Cardiac muscle cell (in vitro differentiated cells and primary cell): ENCODE measurements at regions not wholly inside any gene's neighbourhood (a gene's known extent, or its start where the extent isn't known, plus 50 kb on each side); places are given as distances from the start of the nearest gene placed in this dataset.

Experiments
- DNase-seq, 2 donors: peaks; one replicate each; pipeline versions ENCODE4 v3.0.0 to v3.0.0-alpha.2; 2010 to 2017; ENCODE audit warnings: low read depth in 1 of 2, low spot score in 1 of 2
- H3K27ac ChIP-seq: fragments of 200-600 bp; sonication (generic); 2 replicates; pipeline ENCODE4 v1.5.1; 2016
- H3K27me3 ChIP-seq: fragments of 200-600 bp; sonication (generic); 2 replicates; pipeline ENCODE4 v1.6.0; 2016; ENCODE audit warnings: control low read depth
- H3K36me3 ChIP-seq: fragments of 200-600 bp; sonication (generic); 2 replicates; pipeline ENCODE4 v1.5.1; 2016; ENCODE audit warnings: control low read depth
- H3K4me1 ChIP-seq: fragments of 200-600 bp; sonication (generic); 2 replicates; pipeline ENCODE4 v1.8.1; 2017; ENCODE audit warnings: low read depth, mild to moderate bottlenecking, mixed run types
- H3K4me3 ChIP-seq: fragments of 200-600 bp; sonication (generic); 2 replicates; pipeline ENCODE4 v1.5.1; 2016; ENCODE audit warnings: mild to moderate bottlenecking
- H3K9me3 ChIP-seq: fragments of 200-600 bp; sonication (generic); 2 replicates; pipeline ENCODE4 v1.5.1; 2017; ENCODE audit warnings: low read depth, mild to moderate bottlenecking, control low read depth
- CTCF ChIP-seq: IDR thresholded peaks from 2 replicates; pipeline ENCODE4 v1.5.1; 2012; ENCODE audit warnings: low read depth, mild to moderate bottlenecking, low read length

- H3K4me1 ChIP-seq: peaks cover 8% of the 10 kb centered on the region
- no peaks in the 10 kb centered on the region for H3K9me3 ChIP-seq
- TF ChIP-seq CTCF: no peak
- DNase-seq: no peak
- H3K27me3 ChIP-seq: no peaks in the 10 kb centered on the region
- no peak overlapping the region for H3K4me3 ChIP-seq
- no peak overlapping the region for H3K27ac ChIP-seq
- no peaks in the 10 kb centered on the region for H3K36me3 ChIP-seq
These were observed 89.3 kb downstream of the SPTSSA start for GRCh38 chr14:34372786-34373185.

- no peak overlapping the region for H3K4me3 ChIP-seq
- no peak overlapping the region for H3K27ac ChIP-seq
- no peaks in the 10 kb centered on the region for H3K27me3 ChIP-seq
- no peak for TF ChIP-seq CTCF
- H3K4me1 ChIP-seq: peaks cover 8% of the 10 kb centered on the region
- no peak for DNase-seq
- H3K36me3 ChIP-seq: no peaks in the 10 kb centered on the region
- H3K9me3 ChIP-seq: no peaks in the 10 kb centered on the region
These were observed 92.4 kb downstream of the SPTSSA start for GRCh38 chr14:34369648-34370030.

- Histone ChIP-seq H3K4me1 (peaks cover 8% of the 10 kb centered on the region), H3K27me3 (no peaks in the 10 kb centered on the region), H3K36me3 (no peaks in the 10 kb centered on the region), H3K4me3 (no peak overlapping the region), H3K9me3 (no peaks in the 10 kb centered on the region), H3K27ac (no peak overlapping the region)
- no peak for DNase-seq
- TF ChIP-seq CTCF: no peak
These were observed 92.9 kb downstream of the SPTSSA start for GRCh38 chr14:34368971-34369647.

- peaks cover 8% of the 10 kb centered on the region for H3K4me1 ChIP-seq
- no peaks in the 10 kb centered on the region for H3K36me3 ChIP-seq
- H3K27ac ChIP-seq: no peak overlapping the region
- no peaks in the 10 kb centered on the region for H3K9me3 ChIP-seq
- no peaks in the 10 kb centered on the region for H3K27me3 ChIP-seq
- DNase-seq: peak in 1 of 2 donors; percentile 84
- TF ChIP-seq CTCF: no peak
- H3K4me3 ChIP-seq: no peak overlapping the region
These were observed 93.7 kb downstream of the SPTSSA start for GRCh38 chr14:34368115-34368970.

GRCh38 chr14:34365309-34365915 is 96.6 kb downstream of the SPTSSA start:
- peaks cover 8% of the 10 kb centered on the region for H3K4me1 ChIP-seq
- no peaks in the 10 kb centered on the region for H3K27me3 ChIP-seq
- no peaks in the 10 kb centered on the region for H3K9me3 ChIP-seq
- DNase-seq: peak; percentile 25 to 45
- TF ChIP-seq CTCF: peak; percentile 36
- no peak overlapping the region for H3K27ac ChIP-seq
- H3K36me3 ChIP-seq: no peaks in the 10 kb centered on the region
- no peak overlapping the region for H3K4me3 ChIP-seq
